IMR-90 (cell line): ENCODE measurements at regions not wholly inside any gene's neighbourhood (a gene's known extent, or its start where the extent isn't known, plus 50 kb on each side); places are given as distances from the start of the nearest gene placed in this dataset.
"Not testable (repeated sequence)": the region's sequence is repeated elsewhere in the genome, so short reads cannot be mapped to it uniquely, and the experiment has no call there.

Experiments
- ATAC-seq: fragments of 200-7000 bp; cut with Tn5 transposase; 2 replicates; pipeline ENCODE4 v1.9.1; 2020; ENCODE audit warnings: low read depth, mild to moderate bottlenecking, moderate library complexity
- BruUV-seq: library from RNA; stranded (reverse); fragments of 400-500 nt; replicated peaks from 2 replicates; lab custom pipeline; 2021; lab: Mats Ljungman, UMichigan
- CTCF ChIA-PET: fragments of 300-600 bp; formaldehyde crosslinking; extraction: SDS; loops from one replicate; lab custom pipeline; 2021; ENCODE audit warnings: antibody characterized with exemption; lab: Yijun Ruan, JAX
- POLR2A ChIA-PET: fragments of 300-600 bp; sonication (Branson Sonifier 250); formaldehyde crosslinking; loops from one replicate; lab custom pipeline; 2022; ENCODE audit warnings: antibody characterized with exemption; ENCODE audit not compliant: unreplicated experiment; lab: Charles Lee
- DNase-seq: peaks from one replicate; pipeline ENCODE4 v3.0.0; 2013
- H2AFZ ChIP-seq: replicated peaks from 2 replicates; pipeline ENCODE3; 2013; ENCODE audit warnings: low read length, mild to moderate bottlenecking; ENCODE audit not compliant: poor library complexity
- H2AK5ac ChIP-seq: 2 replicates; pipeline ENCODE4 v1.6.1; 2013; ENCODE audit warnings: low read depth, low read length, inconsistent platforms
- H2AK9ac ChIP-seq: replicated peaks from 2 replicates; pipeline ENCODE3; 2013; ENCODE audit warnings: mild to moderate bottlenecking, low read depth, low read length, moderate library complexity; ENCODE audit not compliant: poor library complexity
- H2BK120ac ChIP-seq: 2 replicates; pipeline ENCODE4 v1.6.1; 2013; ENCODE audit warnings: low read depth, low read length, inconsistent platforms
- H2BK15ac ChIP-seq: 3 replicates; pipeline ENCODE4 v1.6.1; 2013; ENCODE audit warnings: low read depth, low read length, inconsistent platforms
- H2BK20ac ChIP-seq: 2 replicates; pipeline ENCODE4 v1.6.1; 2013; ENCODE audit warnings: low read depth, mild to moderate bottlenecking, inconsistent platforms, low read length, moderate library complexity
- H2BK5ac ChIP-seq: 2 replicates; pipeline ENCODE4 v1.6.1; 2013; ENCODE audit warnings: mild to moderate bottlenecking, low read depth, low read length, inconsistent platforms; ENCODE audit not compliant: poor library complexity, severe bottlenecking
- H3K14ac ChIP-seq: replicated peaks from 2 replicates; pipeline ENCODE4 v1.6.1; 2013; ENCODE audit warnings: low read depth, low read length, inconsistent platforms
- H3K18ac ChIP-seq: 2 replicates; pipeline ENCODE4 v1.6.1; 2013; ENCODE audit warnings: low read depth, low read length, control low read depth
- H3K23ac ChIP-seq: 2 replicates; pipeline ENCODE4 v1.6.1; 2013; ENCODE audit warnings: low read depth, low read length, inconsistent platforms
- H3K27ac ChIP-seq: 2 replicates; pipeline ENCODE4 v1.5.1; 2013; ENCODE audit warnings: mild to moderate bottlenecking, control low read depth, low read length; ENCODE audit not compliant: insufficient read depth
- H3K27me3 ChIP-seq: 2 replicates; pipeline ENCODE4 v1.6.1; 2013; ENCODE audit warnings: low read length; ENCODE audit not compliant: control insufficient read depth, insufficient read depth
- H3K36me3 ChIP-seq: 2 replicates; pipeline ENCODE4 v1.6.1; 2013; ENCODE audit warnings: low read length, mixed read lengths; ENCODE audit not compliant: control insufficient read depth, insufficient read depth
- H3K4ac ChIP-seq: 2 replicates; pipeline ENCODE4 v1.6.1; 2013; ENCODE audit warnings: low read depth, low read length, inconsistent platforms
- H3K4me1 ChIP-seq: 2 replicates; pipeline ENCODE4 v1.6.1; 2013; ENCODE audit warnings: low read length, mixed read lengths; ENCODE audit not compliant: control insufficient read depth, insufficient read depth
- H3K4me2 ChIP-seq: 2 replicates; pipeline ENCODE4 v1.6.1; 2013; ENCODE audit warnings: low read depth, mild to moderate bottlenecking, control low read depth, low read length, moderate library complexity
- H3K4me3 ChIP-seq: 2 replicates; pipeline ENCODE4 v1.5.1; 2013; ENCODE audit warnings: low read depth, mild to moderate bottlenecking, control low read depth, low read length, moderate library complexity; ENCODE audit not compliant: insufficient read depth
- H3K56ac ChIP-seq: 2 replicates; pipeline ENCODE4 v1.6.1; 2013; ENCODE audit warnings: low read length, inconsistent platforms; ENCODE audit not compliant: insufficient read depth; ENCODE audit errors: extremely low read depth
- H3K79me1 ChIP-seq, 2 experiments: 2 replicates each; pipeline ENCODE4 v1.6.1; 2013; ENCODE audit warnings: low read length in 2 of 2, inconsistent platforms in 1 of 2, low read depth in 1 of 2
- H3K9ac ChIP-seq: 2 replicates; pipeline ENCODE4 v1.6.1; 2013; ENCODE audit warnings: low read depth, low read length, control low read depth
- H3K9me1 ChIP-seq: 2 replicates; pipeline ENCODE4 v1.6.1; 2013; ENCODE audit warnings: low read length, inconsistent platforms; ENCODE audit not compliant: insufficient read depth
- H3K9me3 ChIP-seq: 2 replicates; pipeline ENCODE4 v1.6.1; 2013; ENCODE audit warnings: low read length; ENCODE audit not compliant: control insufficient read depth, insufficient read depth
- H4K20me1 ChIP-seq: 2 replicates; pipeline ENCODE4 v1.6.1; 2013; ENCODE audit warnings: low read length, inconsistent platforms; ENCODE audit not compliant: insufficient read depth
- H4K5ac ChIP-seq: 2 replicates; pipeline ENCODE4 v1.6.1; 2013; ENCODE audit warnings: mild to moderate bottlenecking, low read depth, low read length, control low read depth
- H4K8ac ChIP-seq, 2 experiments: 2 replicates each; pipeline ENCODE4 v1.6.1; 2013; ENCODE audit warnings: low read depth in 2 of 2, low read length in 2 of 2, control low read depth in 1 of 2, inconsistent platforms in 1 of 2
- H4K91ac ChIP-seq: 2 replicates; pipeline ENCODE4 v1.6.1; 2013; ENCODE audit warnings: low read depth, low read length, inconsistent platforms; ENCODE audit not compliant: insufficient read depth
- BHLHE40 ChIP-seq: fragments of 150-350 bp; IDR thresholded peaks from 2 replicates; pipeline ENCODE4 v1.6.1; 2016; ENCODE audit warnings: mild to moderate bottlenecking, low read depth, low read length
- CHD1 ChIP-seq: IDR thresholded peaks from 2 replicates; pipeline ENCODE4 v1.6.1; 2012; ENCODE audit warnings: low read depth, low read length, improper control_type of control experiment
- FOS ChIP-seq: fragments of 150-350 bp; IDR thresholded peaks from 2 replicates; pipeline ENCODE4 v1.6.1; 2016; ENCODE audit warnings: low read depth, low read length
- MXI1 ChIP-seq: IDR thresholded peaks from 2 replicates; pipeline ENCODE4 v1.6.1; 2012; ENCODE audit warnings: low read depth, mild to moderate bottlenecking, low read length, moderate library complexity, borderline replicate concordance
- POLR2A ChIP-seq: IDR thresholded peaks from 2 replicates; pipeline ENCODE4 v1.6.1; 2012; ENCODE audit warnings: mild to moderate bottlenecking, low read depth, low read length
- RCOR1 ChIP-seq: IDR thresholded peaks from 2 replicates; pipeline ENCODE4 v1.6.1; 2012; ENCODE audit warnings: mild to moderate bottlenecking, low read length, improper control_type of control experiment; ENCODE audit not compliant: insufficient replicate concordance
- RFX5 ChIP-seq: IDR thresholded peaks from 2 replicates; pipeline ENCODE4 v1.8.0; 2012; ENCODE audit warnings: low read depth, mild to moderate bottlenecking, low read length, moderate library complexity
- SMC3 ChIP-seq: fragments of 150-350 bp; IDR thresholded peaks from 2 replicates; pipeline ENCODE4 v1.6.1; 2016; ENCODE audit warnings: low read depth, mild to moderate bottlenecking, antibody characterized with exemption, low read length, moderate library complexity
- WGBS, 2 experiments: methylation state at CpG; one replicate each; pipeline versions ENCODE4 v1.1.5 to v1.1.7; 2013; ENCODE audit warnings: missing lambda C conversion rate in 2 of 2; ENCODE audit not compliant: insufficient read length in 1 of 2; ENCODE audit errors: extremely low coverage in 2 of 2; 5-methylcytosine and 5-hydroxymethylcytosine counted together
- dilution Hi-C: fragments of 300-500 bp; cut with HindIII; formaldehyde crosslinking; loops from one replicate; pipeline ENCODE4 v1.14.3; 2018; ENCODE audit warnings: low sequenced_read_pairs; ENCODE audit not compliant: unreplicated experiment
- in situ Hi-C: fragments of 300-500 bp; cut with MboI; formaldehyde crosslinking; loops from 3 replicates; pipeline ENCODE4 v1.14.3; 2019; ENCODE audit warnings: low sequenced_read_pairs, inconsistent platforms, mixed read lengths
- intact Hi-C: fragments of 100-400 bp; cut with micrococcal nuclease; formaldehyde crosslinking; loops from 2 replicates; pipeline ENCODE4 v1.10.0; 2022
- TF ChIP-seq, protein P1 (sequence below): fragments of 150-350 bp; IDR thresholded peaks from 2 replicates; pipeline ENCODE4 v1.6.1; 2017; ENCODE audit warnings: mild to moderate bottlenecking, antibody characterized with exemption, low read length, low read depth

DNA sequence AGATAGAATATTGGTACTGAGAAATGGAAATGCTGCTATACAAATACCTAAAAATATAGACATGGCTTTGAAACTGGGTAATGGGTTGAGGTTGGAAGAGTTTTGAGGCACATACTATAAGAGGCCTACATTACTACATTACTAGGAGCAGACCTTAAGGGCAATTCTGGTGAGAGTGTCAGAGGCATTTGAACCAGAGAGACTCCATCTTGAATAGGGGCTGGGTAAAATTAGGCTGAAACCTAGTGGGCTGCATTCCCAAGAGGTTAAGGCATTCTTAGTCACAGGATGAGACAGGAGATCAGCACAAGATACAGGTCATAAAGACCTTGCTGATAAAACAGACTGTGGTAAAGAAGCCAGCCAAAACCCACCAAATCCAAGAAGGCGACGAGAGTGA, 104.6 kb upstream of the ADRA1B start:
- TF ChIP-seq MXI1, result no peak
- TF ChIP-seq FOS, result no peak
- TF ChIP-seq SMC3, result no peak
- TF ChIP-seq RCOR1, result no peak
- no peak for TF ChIP-seq CHD1
- TF ChIP-seq, protein P1, sequence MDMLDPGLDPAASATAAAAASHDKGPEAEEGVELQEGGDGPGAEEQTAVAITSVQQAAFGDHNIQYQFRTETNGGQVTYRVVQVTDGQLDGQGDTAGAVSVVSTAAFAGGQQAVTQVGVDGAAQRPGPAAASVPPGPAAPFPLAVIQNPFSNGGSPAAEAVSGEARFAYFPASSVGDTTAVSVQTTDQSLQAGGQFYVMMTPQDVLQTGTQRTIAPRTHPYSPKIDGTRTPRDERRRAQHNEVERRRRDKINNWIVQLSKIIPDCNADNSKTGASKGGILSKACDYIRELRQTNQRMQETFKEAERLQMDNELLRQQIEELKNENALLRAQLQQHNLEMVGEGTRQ, result no peak
- no peak for TF ChIP-seq BHLHE40
- TF ChIP-seq RFX5, result no peak
- no peak for TF ChIP-seq POLR2A
- no peak overlapping the region for H2BK120ac ChIP-seq
- no peaks in the 10 kb centered on the region for H3K9me3 ChIP-seq
- DNase-seq, result no peak
- H3K9me1 ChIP-seq, result no peaks in the 10 kb centered on the region
- no peak overlapping the region for H3K18ac ChIP-seq
- H4K5ac ChIP-seq, result no peak overlapping the region
- no CpG with 5 or more reads among the region's 2 CpGs for WGBS, 2 experiments
- no peak overlapping the region for H4K8ac ChIP-seq
- in situ Hi-C loops, result no loop called here
- intact Hi-C loops, result no loop called here
- POLR2A ChIA-PET, result no interaction called here
- H3K14ac ChIP-seq, result no peak overlapping the region
- no peaks in the 10 kb centered on the region for H3K36me3 ChIP-seq
- ATAC-seq, result no peak
- H2BK5ac ChIP-seq, result no peak overlapping the region
- no peak overlapping the region for H3K9ac ChIP-seq
- no peak overlapping the region for H3K23ac ChIP-seq
- H3K4me2 ChIP-seq, result no peak overlapping the region
- no peaks in the 10 kb centered on the region for H3K4me1 ChIP-seq
- H3K56ac ChIP-seq, result no peak overlapping the region
- H3K79me1 ChIP-seq, result no peaks in the 10 kb centered on the region
- H4K91ac ChIP-seq, result no peak overlapping the region
- dilution Hi-C loops, result no loop called here
- no peak overlapping the region for H3K4me3 ChIP-seq
- H2AK5ac ChIP-seq, result no peak overlapping the region
- H2BK20ac ChIP-seq, result no peak overlapping the region
- no TSS peak for BruUV-seq
- CTCF ChIA-PET, result no interaction called here
- no peak overlapping the region for H3K27ac ChIP-seq
- H2BK15ac ChIP-seq, result no peak overlapping the region
- H3K27me3 ChIP-seq, result no peaks in the 10 kb centered on the region
- H2AFZ ChIP-seq, result no peak overlapping the region
- H4K20me1 ChIP-seq, result no peaks in the 10 kb centered on the region
- no peak overlapping the region for H3K4ac ChIP-seq
- no peak overlapping the region for H2AK9ac ChIP-seq

DNA sequence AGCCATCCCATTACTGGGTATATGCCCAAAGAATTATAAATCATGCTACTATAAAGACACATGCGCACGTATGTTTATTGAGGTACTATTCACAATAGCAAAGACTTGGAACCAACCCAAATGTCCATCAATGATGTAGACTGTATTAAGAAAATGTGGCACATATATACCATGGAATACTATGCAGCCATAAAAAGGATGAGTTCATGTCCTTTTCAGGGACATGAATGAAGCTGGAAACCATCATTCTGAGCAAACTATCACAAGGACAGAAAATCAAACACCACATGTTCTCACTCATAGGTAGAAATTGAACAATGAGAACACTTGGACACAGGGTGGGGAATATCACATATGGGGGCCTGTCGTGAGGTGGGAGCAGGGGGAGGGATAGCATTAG, 103.5 kb upstream of the ADRA1B start:
- DNase-seq, H3K4me3 ChIP-seq, H2AFZ ChIP-seq, H3K9me1 ChIP-seq, H3K56ac ChIP-seq, H2BK20ac ChIP-seq, H3K9me3 ChIP-seq, dilution Hi-C loops, H2BK15ac ChIP-seq, H3K27me3 ChIP-seq, intact Hi-C loops, H3K4me1 ChIP-seq, CTCF ChIA-PET, H3K23ac ChIP-seq, H3K9ac ChIP-seq, H4K91ac ChIP-seq, H2AK9ac ChIP-seq, BruUV-seq, H3K18ac ChIP-seq, H3K27ac ChIP-seq, H2BK5ac ChIP-seq, H2BK120ac ChIP-seq, H2AK5ac ChIP-seq, H3K14ac ChIP-seq, in situ Hi-C loops, H4K20me1 ChIP-seq, ATAC-seq, H4K8ac ChIP-seq, POLR2A ChIA-PET, H4K5ac ChIP-seq, H3K36me3 ChIP-seq, H3K4ac ChIP-seq, H3K79me1 ChIP-seq, H3K4me2 ChIP-seq: not testable (repeated sequence)
- no CpG with 5 or more reads among the region's 3 CpGs for WGBS, 2 experiments
